ENCODE measurements at regions not wholly inside any gene's neighbourhood (a gene's known extent, or its start where the extent isn't known, plus 50 kb on each side); places are given as distances from the start of the nearest gene placed in this dataset.

- H3K4me3 ChIP-seq (ENCODE audit: extremely low read depth in 1 of 4, insufficient read depth in 2 of 4, low read depth in 3 of 4, low read length in 4 of 4) = no peak overlapping the region
- H3K79me1 ChIP-seq (ENCODE audit: low read depth, low read length) = no peaks in the 10 kb centered on the region
- ChIA-PET POLR2A (ENCODE audit: partially characterized antibody) (no interaction called here), CTCF (ENCODE audit: partially characterized antibody) (no interaction called here)
- no peaks in the 10 kb centered on the region for H3K4me1 ChIP-seq (replicated peaks in 1 of 4; ENCODE audit: control insufficient read depth in 3 of 4, insufficient read depth in 4 of 4, low read length in 3 of 4)
- no peak overlapping the region for H3K18ac ChIP-seq (ENCODE audit: extremely low read depth, low read length)
- no peak overlapping the region for H3K27ac ChIP-seq (ENCODE audit: low read depth, low read length)
- H3K14ac ChIP-seq (ENCODE audit: insufficient read length) = no peak overlapping the region
- no peak overlapping the region for H3K9ac ChIP-seq (replicated peaks in 1 of 4; ENCODE audit: extremely low read depth in 1 of 4, low read depth in 3 of 4, low read length in 3 of 4)
- no peak overlapping the region for H2BK20ac ChIP-seq (ENCODE audit: low read length)
- H3K4me2 ChIP-seq (ENCODE audit: insufficient read depth in 1 of 2, low read depth in 2 of 2, low read length in 2 of 2) = no peak overlapping the region
- no peak overlapping the region for H4K8ac ChIP-seq (ENCODE audit: extremely low read depth, insufficient read depth, low read length)
- H2BK15ac ChIP-seq (ENCODE audit: low read length) = no peak overlapping the region
- no peak overlapping the region for H2BK120ac ChIP-seq (replicated peaks; ENCODE audit: low read depth, low read length)
- H3K79me2 ChIP-seq (ENCODE audit: control insufficient read depth in 1 of 2, insufficient read depth in 2 of 2, low read length in 2 of 2) = no peaks in the 10 kb centered on the region
- H3K56ac ChIP-seq (replicated peaks; ENCODE audit: insufficient read length, low read depth, low read length) = no peak overlapping the region
- H4K20me1 ChIP-seq (replicated peaks in 1 of 2; ENCODE audit: control insufficient read depth in 1 of 2, insufficient read depth in 2 of 2, low read length in 2 of 2) = no peaks in the 10 kb centered on the region
- H4K91ac ChIP-seq (replicated peaks; ENCODE audit: insufficient read length, low read length) = no peak overlapping the region
- 100% methylated on average over 1 of the region's 1 CpG; no CpG with 5 or more reads in 1 of the 2 experiments for WGBS, 2 experiments (ENCODE audit: extremely low coverage in 1 of 2, insufficient coverage in 1 of 2, insufficient read length in 1 of 2, insufficient replicate concordance in 2 of 2, low coverage in 1 of 2, low lambda C conversion rate in 2 of 2, missing lambda C conversion rate in 1 of 2)
- no peak overlapping the region for H2AK5ac ChIP-seq (ENCODE audit: low read depth, low read length)
- H3K9me3 ChIP-seq (ENCODE audit: insufficient read depth in 2 of 2, low read depth in 1 of 2, low read length in 1 of 2) = no peaks in the 10 kb centered on the region
- no peaks in the 10 kb centered on the region for H3K36me3 ChIP-seq (ENCODE audit: control insufficient read depth in 2 of 4, insufficient read depth in 4 of 4, low read length in 3 of 4)
- H3K23ac ChIP-seq (ENCODE audit: insufficient read length) = no peak overlapping the region
- no peak overlapping the region for H2BK12ac ChIP-seq (ENCODE audit: low read depth, low read length)
- DNase-seq (ENCODE audit: low read depth in 1 of 2, low spot score in 2 of 2) = no peak
- H2BK5ac ChIP-seq (ENCODE audit: low read depth, low read length) = no peak overlapping the region
- no peak overlapping the region for H3K4ac ChIP-seq (replicated peaks; ENCODE audit: insufficient read length, low read depth, low read length)
- FAIRE-seq = no peak
- H3K27me3 ChIP-seq (replicated peaks in 1 of 4; ENCODE audit: control insufficient read depth in 3 of 4, extremely low read depth in 1 of 4, insufficient read depth in 3 of 4, low read length in 3 of 4) = no peaks in the 10 kb centered on the region
- no peaks in the 10 kb centered on the region for H3K23me2 ChIP-seq (ENCODE audit: low read depth, low read length)
- H4K5ac ChIP-seq (ENCODE audit: insufficient read length, low read depth, low read length) = no peak overlapping the region
- no peak overlapping the region for H2AFZ ChIP-seq (ENCODE audit: low read length)
- TF ChIP-seq POLR2A (IDR thresholded peaks at IDR 0.05; ENCODE audit: control extremely low read depth in 1 of 2, low read depth in 2 of 2, low read length in 2 of 2) = no peak
Observed at GRCh38 chr3:66671291-66671690, 170.5 kb upstream of the LRIG1 start.

All from H1 (cell line).